Peyer's patch (tissue), 4 donors: ENCODE measurements at regions not wholly inside any gene's neighbourhood (a gene's known extent, or its start where the extent isn't known, plus 50 kb on each side); places are given as distances from the start of the nearest gene placed in this dataset.

Source experiments
- CTCF ChIP-seq, 6 experiments: fragments of 450-650 bp in 4 of 6; fragments of 200-600 bp in 2 of 6; sonication (generic) in 1 of 6; IDR thresholded peaks; one replicate each; pipeline ENCODE4 v1.5.1; 2017 to 2019; ENCODE audit warnings: antibody characterized with exemption in 6 of 6, mild to moderate bottlenecking in 3 of 6, moderate library complexity in 1 of 6
- POLR2A ChIP-seq, 2 donors: fragments of 450-650 bp; IDR thresholded peaks; one replicate each; pipeline ENCODE4 v1.5.1; 2017; ENCODE audit warnings: antibody characterized with exemption in 2 of 2, mild to moderate bottlenecking in 2 of 2, moderate library complexity in 2 of 2

DNA sequence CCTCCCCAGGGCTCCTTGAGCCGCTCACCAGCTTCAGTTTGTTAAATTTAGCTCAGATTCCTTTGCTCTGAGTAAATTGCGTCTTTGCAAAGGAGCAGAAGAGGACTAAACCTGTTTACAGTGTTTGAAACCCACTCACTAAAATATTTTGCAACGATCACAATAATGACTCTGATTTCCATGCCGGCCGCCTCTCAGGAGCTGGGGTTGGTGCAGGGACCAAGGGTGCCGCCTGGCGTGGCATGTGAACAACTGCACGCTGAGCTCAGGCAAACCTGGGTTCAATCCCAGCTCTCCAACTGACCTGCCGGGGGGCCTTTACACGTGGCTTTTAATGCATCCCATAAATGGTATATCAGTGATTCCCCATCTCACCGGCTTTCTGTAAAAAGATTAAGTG is 68.7 kb upstream of the CACNA1A start:
- TF ChIP-seq CTCF (IDR thresholded peaks at IDR 0.05) (no peak), POLR2A (IDR thresholded peaks at IDR 0.05) (no peak)
